ENCODE measurements at regions not wholly inside any gene's neighbourhood (a gene's known extent, or its start where the extent isn't known, plus 50 kb on each side); places are given as distances from the start of the nearest gene placed in this dataset.
"Not testable (repeated sequence)": the region's sequence is repeated elsewhere in the genome, so short reads cannot be mapped to it uniquely, and the experiment has no call there.

DNA sequence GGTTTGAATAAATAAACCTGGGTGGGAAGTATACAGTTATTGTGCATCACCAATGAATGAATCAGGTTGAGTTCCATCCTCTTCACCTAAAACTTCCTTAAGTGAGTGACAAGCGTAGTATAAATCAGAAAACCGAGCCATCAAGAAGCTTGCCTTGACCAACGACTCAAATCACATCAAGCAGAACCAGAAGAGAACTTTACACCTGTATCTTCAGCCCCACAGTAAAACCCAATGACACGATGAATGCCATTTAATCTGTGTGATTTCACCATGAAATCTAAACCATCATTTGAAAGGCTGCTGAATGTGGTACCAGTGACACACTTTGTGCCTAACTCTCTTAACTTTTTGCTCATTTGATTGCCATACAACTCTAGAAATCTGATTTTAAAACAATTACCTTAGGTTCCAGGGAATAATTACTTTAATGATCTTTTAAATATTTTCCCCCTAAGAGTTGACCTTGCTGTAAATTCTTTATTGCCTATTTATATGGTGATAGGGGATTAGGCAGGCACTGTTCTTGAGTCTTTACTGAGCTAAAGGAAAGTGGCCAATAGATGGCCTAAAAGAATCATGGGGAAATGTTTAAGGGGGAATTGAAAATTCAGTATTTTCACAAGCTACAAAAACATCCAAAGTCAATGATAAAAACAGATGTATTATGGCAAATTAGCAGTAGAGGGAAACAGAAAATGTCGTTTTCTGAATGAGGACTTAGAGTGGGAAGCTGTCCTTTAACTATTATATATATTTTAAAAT, 152.0 kb upstream of the EYA4 start:
- no peak overlapping the region for H3K4me3 ChIP-seq (replicated peaks; ENCODE audit: low read depth, low read length)
- no peak for TF ChIP-seq CTCF (IDR thresholded peaks at IDR 0.05; ENCODE audit: low read depth, low read length, missing control alignments)
- no peak for DNase-seq (ENCODE audit: extremely low read depth, low read depth)

DNA sequence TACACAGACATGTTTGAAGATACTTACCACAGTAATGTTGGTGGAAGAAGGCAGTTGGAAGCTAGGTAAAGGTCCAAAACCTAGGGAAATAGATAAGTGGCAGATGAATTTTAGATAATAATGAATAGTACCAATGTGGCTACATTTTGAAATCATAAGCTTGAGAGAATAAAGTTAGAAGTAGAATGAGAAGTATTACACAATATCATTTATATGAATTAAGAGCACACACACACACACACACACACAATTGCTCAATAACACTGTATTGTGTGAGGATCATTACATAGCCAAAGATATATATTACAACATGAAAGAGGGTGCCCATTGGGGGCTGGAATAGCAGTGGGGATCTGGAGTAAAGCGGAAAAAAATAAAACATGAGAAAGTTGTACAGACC, 149.0 kb upstream of the EYA4 start:
- TF ChIP-seq CTCF (IDR thresholded peaks at IDR 0.05; ENCODE audit: low read depth, low read length, missing control alignments): no peak
- no peak overlapping the region for H3K4me3 ChIP-seq (replicated peaks; ENCODE audit: low read depth, low read length)
- DNase-seq (ENCODE audit: extremely low read depth, low read depth): no peak

- DNase-seq (ENCODE audit: extremely low read depth, low read depth): no peak
- no peak overlapping the region for H3K4me3 ChIP-seq (replicated peaks; ENCODE audit: low read depth, low read length)
- TF ChIP-seq CTCF (IDR thresholded peaks at IDR 0.05; ENCODE audit: low read depth, low read length, missing control alignments): no peak
Measured at GRCh38 chr6:133092771-133093170, 148.4 kb upstream of the EYA4 start.

GRCh38 chr6:133093211-133093610, 147.9 kb upstream of the EYA4 start:
- not testable (repeated sequence) for H3K4me3 ChIP-seq (replicated peaks; ENCODE audit: low read depth, low read length)

GRCh38 chr6:133093956-133094355, 147.2 kb upstream of the EYA4 start:
- no peak for DNase-seq (ENCODE audit: extremely low read depth, low read depth)
- no peak for TF ChIP-seq CTCF (IDR thresholded peaks at IDR 0.05; ENCODE audit: low read depth, low read length, missing control alignments)
- no peak overlapping the region for H3K4me3 ChIP-seq (replicated peaks; ENCODE audit: low read depth, low read length)

More at GRCh38 chr6:133093211-133093610, 147.9 kb upstream of the EYA4 start:
- not testable (repeated sequence) for DNase-seq (ENCODE audit: extremely low read depth, low read depth)

- TF ChIP-seq CTCF (IDR thresholded peaks at IDR 0.05; ENCODE audit: low read depth, low read length, missing control alignments): no peak
- H3K4me3 ChIP-seq (replicated peaks; ENCODE audit: low read depth, low read length): no peak overlapping the region
- no peak for DNase-seq (ENCODE audit: extremely low read depth, low read depth)
Measured at GRCh38 chr6:133097208-133097607, 143.9 kb upstream of the EYA4 start.

GRCh38 chr6:133099573-133099972, 141.6 kb upstream of the EYA4 start:
- DNase-seq (ENCODE audit: extremely low read depth, low read depth): peak; percentile 90
- TF ChIP-seq CTCF (IDR thresholded peaks at IDR 0.05; ENCODE audit: low read depth, low read length, missing control alignments): no peak
- H3K4me3 ChIP-seq (replicated peaks; ENCODE audit: low read depth, low read length): no peak overlapping the region

Measured in HFF-Myc (cell line).